Activated CD8-positive, alpha-beta T cell treated with anti-CD3 and anti-CD28 coated beads for 36 hours (primary cell): ENCODE measurements at regions not wholly inside any gene's neighbourhood (a gene's known extent, or its start where the extent isn't known, plus 50 kb on each side); places are given as distances from the start of the nearest gene placed in this dataset.

Source experiments
- ATAC-seq: fragments of 200-7000 bp; cut with Tn5 transposase; one replicate; pipeline ENCODE4 v1.10.0; 2021; ENCODE audit warnings: mild to moderate bottlenecking, moderate library complexity
- CTCF ChIA-PET: fragments of 350-600 bp; sonication (Branson Sonifier 250); formaldehyde crosslinking; loops from one replicate; lab custom pipeline; 2021; ENCODE audit warnings: antibody characterized with exemption; lab: Charles Lee
- POLR2A ChIA-PET: fragments of 350-600 bp; sonication (Branson Sonifier 250); formaldehyde crosslinking; loops from one replicate; lab custom pipeline; 2021; ENCODE audit warnings: antibody characterized with exemption; lab: Charles Lee
- DNase-seq: peaks from one replicate; pipeline ENCODE4 v3.0.0-alpha.2; 2020
- H3K27ac Mint-ChIP-seq: one replicate; pipeline ENCODE4 v1.8.0; 2021; ENCODE audit warnings: mild to moderate bottlenecking, mixed read lengths
- H3K27me3 Mint-ChIP-seq: one replicate; pipeline ENCODE4 v1.8.0; 2021; ENCODE audit warnings: mixed read lengths
- H3K36me3 Mint-ChIP-seq: one replicate; pipeline ENCODE4 v1.8.0; 2021; ENCODE audit warnings: low read depth, mixed read lengths
- H3K4me1 Mint-ChIP-seq: one replicate; pipeline ENCODE4 v1.8.0; 2021; ENCODE audit warnings: low read depth, mixed read lengths
- H3K4me3 Mint-ChIP-seq: one replicate; pipeline ENCODE4 v1.8.0; 2021; ENCODE audit warnings: mild to moderate bottlenecking, moderate library complexity, mixed read lengths
- H3K9me3 Mint-ChIP-seq: one replicate; pipeline ENCODE4 v1.8.0; 2021; ENCODE audit warnings: mixed read lengths
- CTCF ChIP-seq: fragments of 200-600 bp; IDR thresholded peaks from one replicate; pipeline ENCODE4 v1.8.0; 2022; ENCODE audit warnings: antibody characterized with exemption, mild to moderate bottlenecking
- intact Hi-C: fragments of 100-400 bp; cut with micrococcal nuclease; formaldehyde crosslinking; loops from one replicate; pipeline ENCODE4 v1.10.0; 2022

- no peak for TF ChIP-seq CTCF
- Mint-ChIP-seq H3K27me3 (no peaks in the 10 kb centered on the region), H3K4me3 (no peak overlapping the region), H3K9me3 (no peaks in the 10 kb centered on the region), H3K27ac (no peak overlapping the region), H3K36me3 (no peaks in the 10 kb centered on the region), H3K4me1 (no peaks in the 10 kb centered on the region)
- CTCF ChIA-PET = no interaction called here
- DNase-seq (no peak), ATAC-seq (no peak)
- POLR2A ChIA-PET = no interaction called here
- intact Hi-C loops = no loop called here
These were observed 312.3 kb downstream of the HAO1 start for GRCh38 chr20:7627734-7628663.

GRCh38 chr20:7629880-7630279, 310.4 kb downstream of the HAO1 start:
- POLR2A ChIA-PET = no interaction called here
- no peak for DNase-seq
- peaks cover 2% of the 10 kb centered on the region for H3K9me3 Mint-ChIP-seq
- intact Hi-C loops = no loop called here
- no peak for TF ChIP-seq CTCF
- no peaks in the 10 kb centered on the region for H3K4me1 Mint-ChIP-seq
- ATAC-seq = no peak
- H3K27me3 Mint-ChIP-seq = no peaks in the 10 kb centered on the region
- H3K4me3 Mint-ChIP-seq = no peak overlapping the region
- no peak overlapping the region for H3K27ac Mint-ChIP-seq
- H3K36me3 Mint-ChIP-seq = no peaks in the 10 kb centered on the region
- CTCF ChIA-PET = no interaction called here

GRCh38 chr20:7637184-7637583, 303.1 kb downstream of the HAO1 start:
- no peaks in the 10 kb centered on the region for H3K27me3 Mint-ChIP-seq
- ChIA-PET CTCF (no interaction called here), POLR2A (no interaction called here)
- no peak for ATAC-seq
- no peak for DNase-seq
- H3K27ac Mint-ChIP-seq = no peak overlapping the region
- no peak overlapping the region for H3K4me3 Mint-ChIP-seq
- intact Hi-C loops = no loop called here
- H3K4me1 Mint-ChIP-seq = no peaks in the 10 kb centered on the region
- H3K36me3 Mint-ChIP-seq = no peaks in the 10 kb centered on the region
- TF ChIP-seq CTCF = no peak
- peaks cover 2% of the 10 kb centered on the region for H3K9me3 Mint-ChIP-seq

GRCh38 chr20:7650086-7650879, 290.0 kb downstream of the HAO1 start:
- intact Hi-C loops = no loop called here
- Mint-ChIP-seq H3K36me3 (no peaks in the 10 kb centered on the region), H3K27me3 (no peaks in the 10 kb centered on the region), H3K4me3 (no peak overlapping the region), H3K27ac (no peak overlapping the region), H3K9me3 (no peaks in the 10 kb centered on the region), H3K4me1 (no peaks in the 10 kb centered on the region)
- TF ChIP-seq CTCF = no peak
- DNase-seq = no peak
- ChIA-PET CTCF (no interaction called here), POLR2A (no interaction called here)
- no peak for ATAC-seq

- ATAC-seq (no peak), DNase-seq (no peak)
- intact Hi-C loops = no loop called here
- ChIA-PET CTCF (no interaction called here), POLR2A (no interaction called here)
- Mint-ChIP-seq H3K36me3 (no peaks in the 10 kb centered on the region), H3K4me1 (no peaks in the 10 kb centered on the region), H3K9me3 (peaks cover 2% of the 10 kb centered on the region), H3K27ac (no peak overlapping the region), H3K4me3 (no peak overlapping the region), H3K27me3 (no peaks in the 10 kb centered on the region)
- no peak for TF ChIP-seq CTCF
These were observed 286.0 kb downstream of the HAO1 start for GRCh38 chr20:7654231-7654630.
